HEK293T (cell line): ENCODE measurements at regions not wholly inside any gene's neighbourhood (a gene's known extent, or its start where the extent isn't known, plus 50 kb on each side); places are given as distances from the start of the nearest gene placed in this dataset.

Source experiments
- CTCF ChIA-PET: fragments of 350-600 bp; formaldehyde crosslinking; extraction: SDS; loops from one replicate; lab custom pipeline; 2021; ENCODE audit warnings: antibody characterized with exemption, inconsistent platforms; lab: Yijun Ruan, JAX
- POLR2A ChIA-PET: fragments of 350-600 bp; formaldehyde crosslinking; extraction: SDS; loops from one replicate; lab custom pipeline; 2020; ENCODE audit warnings: antibody characterized with exemption, inconsistent platforms; lab: Yijun Ruan, JAX
- DNase-seq: peaks from one replicate; pipeline ENCODE4 v3.0.0; 2012; ENCODE audit warnings: mixed read lengths; ENCODE audit errors: extremely low spot score
- ARNT ChIP-seq: fragments of 450-650 bp; IDR thresholded peaks from 2 replicates; pipeline ENCODE4 v1.6.1; 2017; ENCODE audit warnings: mild to moderate bottlenecking
- BHLHE40 ChIP-seq: fragments of 450-650 bp; IDR thresholded peaks from 2 replicates; pipeline ENCODE4 v1.6.1; 2016; ENCODE audit warnings: mild to moderate bottlenecking, moderate library complexity, borderline replicate concordance
- CTBP1 ChIP-seq: fragments of 450-650 bp; IDR thresholded peaks from 2 replicates; pipeline ENCODE4 v1.6.1; 2016; ENCODE audit warnings: borderline replicate concordance
- ELF4 ChIP-seq: fragments of 450-650 bp; IDR thresholded peaks from 2 replicates; pipeline ENCODE4 v1.6.1; 2017; ENCODE audit warnings: antibody characterized with exemption
- FOXA1 ChIP-seq: fragments of 450-650 bp; IDR thresholded peaks from 2 replicates; pipeline ENCODE4 v1.6.1; 2016; ENCODE audit warnings: mild to moderate bottlenecking
- FOXK2 ChIP-seq: fragments of 450-650 bp; IDR thresholded peaks from 2 replicates; pipeline ENCODE4 v1.6.1; 2016; ENCODE audit warnings: mild to moderate bottlenecking
- FOXM1 ChIP-seq: fragments of 450-650 bp; IDR thresholded peaks from 2 replicates; pipeline ENCODE4 v1.6.1; 2017; ENCODE audit warnings: mild to moderate bottlenecking, borderline replicate concordance
- HDGF ChIP-seq: fragments of 450-650 bp; IDR thresholded peaks from 2 replicates; pipeline ENCODE4 v1.6.1; 2017; ENCODE audit warnings: antibody characterized with exemption, borderline replicate concordance
- L3MBTL2 ChIP-seq: fragments of 450-650 bp; conservative IDR thresholded peaks from 2 replicates; pipeline ENCODE4 v1.6.1; 2016; ENCODE audit warnings: mild to moderate bottlenecking
- LEF1 ChIP-seq: fragments of 450-650 bp; IDR thresholded peaks from 2 replicates; pipeline ENCODE4 v1.6.1; 2017; ENCODE audit warnings: mild to moderate bottlenecking, borderline replicate concordance
- NFRKB ChIP-seq: fragments of 450-650 bp; IDR thresholded peaks from 2 replicates; pipeline ENCODE4 v1.6.1; 2016; ENCODE audit warnings: mild to moderate bottlenecking, moderate library complexity
- SP1 ChIP-seq: fragments of 450-650 bp; IDR thresholded peaks from 2 replicates; pipeline ENCODE4 v1.6.1; 2017
- SUZ12 ChIP-seq: fragments of 450-650 bp; IDR thresholded peaks from 2 replicates; pipeline ENCODE4 v1.6.1; 2016; ENCODE audit warnings: mild to moderate bottlenecking
- TARDBP ChIP-seq: fragments of 450-650 bp; IDR thresholded peaks from 2 replicates; pipeline ENCODE4 v1.6.1; 2016
- ZNF384 ChIP-seq: fragments of 450-650 bp; IDR thresholded peaks from 2 replicates; pipeline ENCODE4 v1.6.1; 2016
- TF ChIP-seq, protein P1 (sequence below): fragments of 450-650 bp; IDR thresholded peaks from 2 replicates; pipeline ENCODE4 v1.6.1; 2016

GRCh38 chr1:116284819-116285390 is 88.1 kb upstream of the ATP1A1 start:
- no peak for DNase-seq
- CTCF ChIA-PET, result no interaction called here
- POLR2A ChIA-PET, result no interaction called here

DNA sequence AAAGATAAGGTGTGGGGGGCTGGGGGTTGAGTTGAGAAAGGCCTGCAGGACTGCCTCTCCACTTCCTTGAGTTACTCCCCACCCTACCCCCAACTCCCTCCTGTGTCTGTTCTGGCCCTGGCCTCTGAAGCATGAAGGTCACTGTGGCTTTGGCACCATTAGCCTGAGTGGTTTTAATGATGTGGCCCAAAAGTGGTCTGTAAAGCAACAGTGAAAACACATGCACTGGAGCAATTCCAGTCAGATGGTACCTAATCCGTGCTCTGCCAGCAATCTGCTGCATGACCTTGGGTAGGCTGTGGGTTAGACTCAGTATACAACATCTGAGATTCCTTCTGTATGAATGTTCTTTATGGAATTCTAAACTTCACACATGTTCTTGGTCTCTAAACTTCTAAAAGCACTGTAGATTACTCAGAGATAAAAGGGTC is 86.5 kb upstream of the ATP1A1 start:
- POLR2A ChIA-PET, result no interaction called here
- CTCF ChIA-PET, result no interaction called here
- no peak for DNase-seq
- TF ChIP-seq NFRKB (no peak), LEF1 (no peak), FOXM1 (no peak), SP1 (no peak), ARNT (no peak), FOXA1 (no peak), FOXK2 (no peak), L3MBTL2 (no peak), ELF4 (no peak), TARDBP (no peak), CTBP1 (no peak), SUZ12 (no peak), ZNF384 (no peak), BHLHE40 (no peak), HDGF (no peak)
- TF ChIP-seq, protein P1, sequence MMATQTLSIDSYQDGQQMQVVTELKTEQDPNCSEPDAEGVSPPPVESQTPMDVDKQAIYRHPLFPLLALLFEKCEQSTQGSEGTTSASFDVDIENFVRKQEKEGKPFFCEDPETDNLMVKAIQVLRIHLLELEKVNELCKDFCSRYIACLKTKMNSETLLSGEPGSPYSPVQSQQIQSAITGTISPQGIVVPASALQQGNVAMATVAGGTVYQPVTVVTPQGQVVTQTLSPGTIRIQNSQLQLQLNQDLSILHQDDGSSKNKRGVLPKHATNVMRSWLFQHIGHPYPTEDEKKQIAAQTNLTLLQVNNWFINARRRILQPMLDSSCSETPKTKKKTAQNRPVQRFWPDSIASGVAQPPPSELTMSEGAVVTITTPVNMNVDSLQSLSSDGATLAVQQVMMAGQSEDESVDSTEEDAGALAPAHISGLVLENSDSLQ, result no peak

More at GRCh38 chr1:116284819-116285390, 88.1 kb upstream of the ATP1A1 start:
- no peak for TF ChIP-seq ARNT
- no peak for TF ChIP-seq NFRKB
- no peak for TF ChIP-seq L3MBTL2
- TF ChIP-seq LEF1, result no peak
- TF ChIP-seq FOXK2, result no peak
- TF ChIP-seq CTBP1, result no peak
- TF ChIP-seq SP1, result no peak
- TF ChIP-seq HDGF, result no peak
- TF ChIP-seq FOXM1, result no peak
- no peak for TF ChIP-seq TARDBP
- no peak for TF ChIP-seq FOXA1
- no peak for TF ChIP-seq BHLHE40
- TF ChIP-seq, protein P1, result no peak
- TF ChIP-seq ZNF384, result no peak
- no peak for TF ChIP-seq ELF4

GRCh38 chr1:116287341-116288200 is 85.5 kb upstream of the ATP1A1 start:
- TF ChIP-seq TARDBP (no peak), CTBP1 (no peak), FOXK2 (no peak), ELF4 (no peak), HDGF (no peak), ARNT (no peak), NFRKB (no peak), LEF1 (no peak), SP1 (no peak), L3MBTL2 (no peak), BHLHE40 (no peak), ZNF384 (no peak), FOXA1 (no peak), FOXM1 (no peak), SUZ12 (no peak)
- TF ChIP-seq, protein P1, result no peak
- POLR2A ChIA-PET, result no interaction called here
- no peak for DNase-seq
- CTCF ChIA-PET, result no interaction called here

DNA sequence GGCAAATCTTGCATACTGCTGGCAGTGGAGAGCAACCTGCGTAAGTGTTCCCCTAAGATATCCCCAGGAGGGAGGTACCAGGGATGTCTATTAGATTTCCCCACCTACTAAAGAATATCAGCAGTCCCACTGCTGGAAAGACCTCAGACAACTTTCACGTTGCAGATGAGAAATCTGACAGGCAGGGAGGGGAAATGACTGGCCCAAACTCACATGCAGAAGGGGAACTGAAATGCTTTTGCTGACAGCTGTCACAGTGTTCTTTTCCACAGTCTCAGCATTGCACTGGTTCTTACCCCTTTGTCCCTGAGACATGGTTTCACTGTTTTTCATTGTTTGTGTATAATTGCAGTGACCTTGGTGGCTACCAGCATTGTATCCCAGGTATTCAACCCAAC is 84.8 kb upstream of the ATP1A1 start:
- ChIA-PET POLR2A (no interaction called here), CTCF (no interaction called here)
- no peak for TF ChIP-seq HDGF
- TF ChIP-seq ARNT, result no peak
- TF ChIP-seq SP1, result no peak
- TF ChIP-seq, protein P1, result no peak
- no peak for TF ChIP-seq CTBP1
- no peak for DNase-seq

DNA sequence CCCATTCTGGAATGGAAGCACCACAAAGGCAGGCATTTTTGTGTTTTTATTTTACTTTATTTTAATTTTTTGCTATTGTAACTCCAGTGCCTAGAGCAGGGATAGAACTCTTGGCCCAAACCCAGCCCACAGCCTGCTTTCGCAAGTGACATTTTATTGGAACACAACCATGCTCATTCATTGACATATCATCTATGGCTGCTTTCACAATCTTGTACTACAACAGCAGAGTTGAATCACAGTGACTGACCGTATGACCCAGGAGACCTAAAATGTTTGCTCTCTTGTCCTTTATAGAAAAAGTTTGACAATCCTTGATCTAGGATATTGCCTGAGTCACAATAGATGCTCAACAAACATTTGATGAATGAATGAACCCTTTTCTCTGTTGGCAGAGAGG is 83.9 kb upstream of the ATP1A1 start:
- ChIA-PET POLR2A (no interaction called here), CTCF (no interaction called here)
- TF ChIP-seq CTBP1 (no peak), SUZ12 (no peak), HDGF (no peak), NFRKB (no peak), FOXA1 (no peak), LEF1 (no peak), ZNF384 (no peak), TARDBP (no peak), SP1 (no peak), FOXM1 (no peak), FOXK2 (no peak), ELF4 (no peak), L3MBTL2 (no peak), ARNT (no peak), BHLHE40 (no peak)
- TF ChIP-seq, protein P1, result no peak
- no peak for DNase-seq
